GM23338 (cell line): ENCODE measurements at regions not wholly inside any gene's neighbourhood (a gene's known extent, or its start where the extent isn't known, plus 50 kb on each side); places are given as distances from the start of the nearest gene placed in this dataset.

Experiments used
- CREB1 ChIP-seq: fragments of 250-450 bp; sonication (Bioruptor Pico); IDR thresholded peaks from 2 replicates; pipeline ENCODE4 v1.5.0; 2020; ENCODE audit warnings: low read depth, mild to moderate bottlenecking, moderate library complexity
- CTCF ChIP-seq, 2 experiments: fragments of 200-600 bp in 1 of 2; sonication (generic) in 1 of 2; conservative IDR thresholded peaks; 2 replicates each; pipeline versions ENCODE4 v1.5.1 to v1.6.1; 2016 to 2017; ENCODE audit warnings: antibody characterized with exemption in 2 of 2, low read depth in 2 of 2, mild to moderate bottlenecking in 2 of 2, moderate library complexity in 1 of 2
- EZH2 ChIP-seq: fragments of 200-600 bp; sonication (generic); IDR thresholded peaks from one replicate; pipeline ENCODE4 v1.8.0; 2017; ENCODE audit warnings: antibody characterized with exemption, mild to moderate bottlenecking, low read depth; ENCODE audit not compliant: unreplicated experiment
- EZH2phosphoT487 ChIP-seq: fragments of 200-600 bp; sonication (generic); IDR thresholded peaks from one replicate; pipeline ENCODE4 v1.8.1; 2018; ENCODE audit warnings: antibody characterized with exemption; ENCODE audit not compliant: unreplicated experiment
- JUNB ChIP-seq: IDR thresholded peaks from one replicate; pipeline ENCODE4 v1.6.1; 2016; ENCODE audit warnings: antibody characterized with exemption; ENCODE audit not compliant: unreplicated experiment
- NANOG ChIP-seq: IDR thresholded peaks from 2 replicates; pipeline ENCODE4 v1.6.1; 2016; ENCODE audit warnings: antibody characterized with exemption, borderline replicate concordance
- POLR2AphosphoS5 ChIP-seq: IDR thresholded peaks from 2 replicates; pipeline ENCODE4 v1.6.1; 2016; ENCODE audit warnings: antibody characterized with exemption, low read depth
- REST ChIP-seq: IDR thresholded peaks from one replicate; pipeline ENCODE4 v1.6.1; 2018; ENCODE audit warnings: antibody characterized with exemption; ENCODE audit not compliant: unreplicated experiment
- STAT1 ChIP-seq: IDR thresholded peaks from one replicate; pipeline ENCODE4 v1.6.1; 2016; ENCODE audit warnings: antibody characterized with exemption; ENCODE audit not compliant: unreplicated experiment
- ZNF114 ChIP-seq: fragments of 250-450 bp; sonication (Bioruptor Pico); IDR thresholded peaks from 2 replicates; pipeline ENCODE4 v1.5.0; 2020; ENCODE audit warnings: mild to moderate bottlenecking, moderate library complexity
- ZNF331 ChIP-seq: fragments of 250-450 bp; sonication (Bioruptor Pico); IDR thresholded peaks from 2 replicates; pipeline ENCODE4 v1.5.0; 2020; ENCODE audit warnings: low read depth, mild to moderate bottlenecking, moderate library complexity
- ZNF462 ChIP-seq: fragments of 250-450 bp; sonication (Bioruptor Pico); IDR thresholded peaks from 2 replicates; pipeline ENCODE4 v1.5.0; 2020; ENCODE audit warnings: mild to moderate bottlenecking, moderate library complexity
- TF ChIP-seq, protein P1 (sequence below): IDR thresholded peaks from 2 replicates; pipeline ENCODE4 v1.6.1; 2016; ENCODE audit warnings: antibody characterized with exemption

DNA sequence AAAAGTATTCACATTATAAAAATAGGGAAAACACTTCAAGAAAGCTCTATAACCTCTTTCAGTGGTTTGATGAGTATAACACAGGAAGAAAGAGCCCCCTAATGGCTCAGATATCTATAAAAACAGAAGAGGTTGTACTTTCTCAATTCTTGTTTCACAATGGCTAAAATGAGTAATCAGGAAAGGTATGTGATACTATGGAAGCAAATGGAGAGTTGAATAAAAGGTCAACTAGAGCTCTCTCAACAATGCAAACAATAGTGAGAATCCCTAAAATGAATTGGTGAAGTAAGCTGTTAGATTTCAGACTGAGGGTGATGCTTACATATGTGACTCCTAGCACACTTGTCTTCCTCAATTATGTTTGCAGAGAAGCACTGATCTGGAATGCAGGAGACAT is 584.6 kb upstream of the CDH18 start:
- TF ChIP-seq CREB1: no peak
- TF ChIP-seq EZH2phosphoT487: no peak
- no peak; a peak in 2 of 4 replicates for TF ChIP-seq CTCF (conservative IDR thresholded peaks at IDR 0.05; ENCODE audit: low read depth in 2 of 2)
- TF ChIP-seq EZH2: no peak
- TF ChIP-seq REST: no peak
- TF ChIP-seq POLR2AphosphoS5: no peak
- TF ChIP-seq ZNF331 (CRISPR knock-in tag): no peak
- no peak for TF ChIP-seq JUNB
- TF ChIP-seq STAT1: no peak
- no peak for TF ChIP-seq ZNF114 (CRISPR knock-in tag)
- TF ChIP-seq, protein P1, sequence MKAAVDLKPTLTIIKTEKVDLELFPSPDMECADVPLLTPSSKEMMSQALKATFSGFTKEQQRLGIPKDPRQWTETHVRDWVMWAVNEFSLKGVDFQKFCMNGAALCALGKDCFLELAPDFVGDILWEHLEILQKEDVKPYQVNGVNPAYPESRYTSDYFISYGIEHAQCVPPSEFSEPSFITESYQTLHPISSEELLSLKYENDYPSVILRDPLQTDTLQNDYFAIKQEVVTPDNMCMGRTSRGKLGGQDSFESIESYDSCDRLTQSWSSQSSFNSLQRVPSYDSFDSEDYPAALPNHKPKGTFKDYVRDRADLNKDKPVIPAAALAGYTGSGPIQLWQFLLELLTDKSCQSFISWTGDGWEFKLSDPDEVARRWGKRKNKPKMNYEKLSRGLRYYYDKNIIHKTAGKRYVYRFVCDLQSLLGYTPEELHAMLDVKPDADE: no peak
- TF ChIP-seq NANOG: no peak
- no peak for TF ChIP-seq ZNF462 (CRISPR knock-in tag)
